ENCODE measurements at regions not wholly inside any gene's neighbourhood (a gene's known extent, or its start where the extent isn't known, plus 50 kb on each side); places are given as distances from the start of the nearest gene placed in this dataset.

GRCh38 chr1:234691567-234691966 lies 81.6 kb upstream of the IRF2BP2 start:
- H3K36me3 ChIP-seq (ENCODE audit: control insufficient read depth in 2 of 2, insufficient read depth in 2 of 2, low read length in 2 of 2), result no peaks in the 10 kb centered on the region
- no peak overlapping the region for H3K27ac ChIP-seq (ENCODE audit: low read length)
- no peaks in the 10 kb centered on the region for H3K9me3 ChIP-seq (ENCODE audit: control insufficient read depth in 2 of 2, low read length in 2 of 2)
- H3K4me3 ChIP-seq (ENCODE audit: low read length in 2 of 2), result no peak overlapping the region
- peaks cover 4% of the 10 kb centered on the region for H3K4me1 ChIP-seq (ENCODE audit: control insufficient read depth, insufficient read depth, low read length)
- no peak overlapping the region for H3K9ac ChIP-seq (ENCODE audit: low read length in 2 of 2)
- no peaks in the 10 kb centered on the region for H3K27me3 ChIP-seq (ENCODE audit: control insufficient read depth in 1 of 2, insufficient read depth in 2 of 2, low read length in 2 of 2)

GRCh38 chr1:234690872-234691271 lies 80.9 kb upstream of the IRF2BP2 start:
- Histone ChIP-seq H3K27me3 (ENCODE audit: control insufficient read depth in 1 of 2, insufficient read depth in 2 of 2, low read length in 2 of 2) (no peaks in the 10 kb centered on the region), H3K4me1 (ENCODE audit: control insufficient read depth, insufficient read depth, low read length) (peaks cover 4% of the 10 kb centered on the region), H3K4me3 (ENCODE audit: low read length in 2 of 2) (no peak overlapping the region), H3K36me3 (ENCODE audit: control insufficient read depth in 2 of 2, insufficient read depth in 2 of 2, low read length in 2 of 2) (no peaks in the 10 kb centered on the region), H3K9me3 (ENCODE audit: control insufficient read depth in 2 of 2, low read length in 2 of 2) (no peaks in the 10 kb centered on the region), H3K9ac (ENCODE audit: low read length in 2 of 2) (no peak overlapping the region), H3K27ac (ENCODE audit: low read length) (no peak overlapping the region)

- peaks cover 4% of the 10 kb centered on the region for H3K4me1 ChIP-seq (ENCODE audit: control insufficient read depth, insufficient read depth, low read length)
- H3K27ac ChIP-seq (ENCODE audit: low read length), result no peak overlapping the region
- no peak overlapping the region for H3K9ac ChIP-seq (ENCODE audit: low read length in 2 of 2)
- H3K36me3 ChIP-seq (ENCODE audit: control insufficient read depth in 2 of 2, insufficient read depth in 2 of 2, low read length in 2 of 2), result no peaks in the 10 kb centered on the region
- H3K9me3 ChIP-seq (ENCODE audit: control insufficient read depth in 2 of 2, low read length in 2 of 2), result no peaks in the 10 kb centered on the region
- H3K4me3 ChIP-seq (ENCODE audit: low read length in 2 of 2), result no peak overlapping the region
- H3K27me3 ChIP-seq (ENCODE audit: control insufficient read depth in 1 of 2, insufficient read depth in 2 of 2, low read length in 2 of 2), result no peaks in the 10 kb centered on the region
These were observed 79.3 kb upstream of the IRF2BP2 start for GRCh38 chr1:234689236-234689635.

GRCh38 chr1:234687011-234687410 lies 77.0 kb upstream of the IRF2BP2 start:
- H3K36me3 ChIP-seq (ENCODE audit: control insufficient read depth in 2 of 2, insufficient read depth in 2 of 2, low read length in 2 of 2), result no peaks in the 10 kb centered on the region
- H3K9ac ChIP-seq (ENCODE audit: low read length in 2 of 2), result no peak overlapping the region
- H3K4me3 ChIP-seq (ENCODE audit: low read length in 2 of 2), result no peak overlapping the region
- no peak overlapping the region for H3K27ac ChIP-seq (ENCODE audit: low read length)
- no peaks in the 10 kb centered on the region for H3K27me3 ChIP-seq (ENCODE audit: control insufficient read depth in 1 of 2, insufficient read depth in 2 of 2, low read length in 2 of 2)
- H3K4me1 ChIP-seq (ENCODE audit: control insufficient read depth, insufficient read depth, low read length), result peaks cover 3% of the 10 kb centered on the region
- no peaks in the 10 kb centered on the region for H3K9me3 ChIP-seq (ENCODE audit: control insufficient read depth in 2 of 2, low read length in 2 of 2)

GRCh38 chr1:234686035-234686434 lies 76.1 kb upstream of the IRF2BP2 start:
- Histone ChIP-seq H3K27ac (ENCODE audit: low read length) (no peak overlapping the region), H3K9ac (ENCODE audit: low read length in 2 of 2) (no peak overlapping the region), H3K9me3 (ENCODE audit: control insufficient read depth in 2 of 2, low read length in 2 of 2) (no peaks in the 10 kb centered on the region), H3K36me3 (ENCODE audit: control insufficient read depth in 2 of 2, insufficient read depth in 2 of 2, low read length in 2 of 2) (no peaks in the 10 kb centered on the region), H3K27me3 (ENCODE audit: control insufficient read depth in 1 of 2, insufficient read depth in 2 of 2, low read length in 2 of 2) (no peaks in the 10 kb centered on the region), H3K4me1 (ENCODE audit: control insufficient read depth, insufficient read depth, low read length) (peaks cover 3% of the 10 kb centered on the region), H3K4me3 (ENCODE audit: low read length in 2 of 2) (no peak overlapping the region)

GRCh38 chr1:234684856-234685255 lies 74.9 kb upstream of the IRF2BP2 start:
- H3K27me3 ChIP-seq (ENCODE audit: control insufficient read depth in 1 of 2, insufficient read depth in 2 of 2, low read length in 2 of 2), result no peaks in the 10 kb centered on the region
- H3K4me3 ChIP-seq (ENCODE audit: low read length in 2 of 2), result no peak overlapping the region
- no peak overlapping the region for H3K27ac ChIP-seq (ENCODE audit: low read length)
- no peaks in the 10 kb centered on the region for H3K36me3 ChIP-seq (ENCODE audit: control insufficient read depth in 2 of 2, insufficient read depth in 2 of 2, low read length in 2 of 2)
- H3K4me1 ChIP-seq (ENCODE audit: control insufficient read depth, insufficient read depth, low read length), result peaks cover 3% of the 10 kb centered on the region
- H3K9ac ChIP-seq (ENCODE audit: low read length in 2 of 2), result no peak overlapping the region
- no peaks in the 10 kb centered on the region for H3K9me3 ChIP-seq (ENCODE audit: control insufficient read depth in 2 of 2, low read length in 2 of 2)

- Histone ChIP-seq H3K27me3 (ENCODE audit: control insufficient read depth in 1 of 2, insufficient read depth in 2 of 2, low read length in 2 of 2) (no peaks in the 10 kb centered on the region), H3K4me3 (ENCODE audit: low read length in 2 of 2) (peak overlapping the region in 1 of 2 donors; percentile 47), H3K4me1 (ENCODE audit: control insufficient read depth, insufficient read depth, low read length) (peaks cover 3% of the 10 kb centered on the region), H3K9me3 (ENCODE audit: control insufficient read depth in 2 of 2, low read length in 2 of 2) (no peaks in the 10 kb centered on the region), H3K36me3 (ENCODE audit: control insufficient read depth in 2 of 2, insufficient read depth in 2 of 2, low read length in 2 of 2) (no peaks in the 10 kb centered on the region), H3K9ac (ENCODE audit: low read length in 2 of 2) (peak overlapping the region in 1 of 2 donors; percentile 35), H3K27ac (ENCODE audit: low read length) (peak overlapping the region; percentile 61)
These were observed 74.1 kb upstream of the IRF2BP2 start for GRCh38 chr1:234683861-234684632.

- Histone ChIP-seq H3K4me3 (ENCODE audit: low read length in 2 of 2) (peak overlapping the region in 1 of 2 donors; percentile 47), H3K4me1 (ENCODE audit: control insufficient read depth, insufficient read depth, low read length) (peaks cover 3% of the 10 kb centered on the region), H3K36me3 (ENCODE audit: control insufficient read depth in 2 of 2, insufficient read depth in 2 of 2, low read length in 2 of 2) (no peaks in the 10 kb centered on the region), H3K9me3 (ENCODE audit: control insufficient read depth in 2 of 2, low read length in 2 of 2) (no peaks in the 10 kb centered on the region), H3K27me3 (ENCODE audit: control insufficient read depth in 1 of 2, insufficient read depth in 2 of 2, low read length in 2 of 2) (no peaks in the 10 kb centered on the region), H3K27ac (ENCODE audit: low read length) (peak overlapping the region; percentile 61), H3K9ac (ENCODE audit: low read length in 2 of 2) (peak overlapping the region in 1 of 2 donors; percentile 35)
These were observed 73.3 kb upstream of the IRF2BP2 start for GRCh38 chr1:234683127-234683860.

GRCh38 chr1:234681990-234682389 lies 72.0 kb upstream of the IRF2BP2 start:
- Histone ChIP-seq H3K9ac (ENCODE audit: low read length in 2 of 2) (no peak overlapping the region), H3K27ac (ENCODE audit: low read length) (no peak overlapping the region), H3K9me3 (ENCODE audit: control insufficient read depth in 2 of 2, low read length in 2 of 2) (no peaks in the 10 kb centered on the region), H3K27me3 (ENCODE audit: control insufficient read depth in 1 of 2, insufficient read depth in 2 of 2, low read length in 2 of 2) (no peaks in the 10 kb centered on the region), H3K4me3 (ENCODE audit: low read length in 2 of 2) (no peak overlapping the region), H3K4me1 (ENCODE audit: control insufficient read depth, insufficient read depth, low read length) (peaks cover 3% of the 10 kb centered on the region), H3K36me3 (ENCODE audit: control insufficient read depth in 2 of 2, insufficient read depth in 2 of 2, low read length in 2 of 2) (no peaks in the 10 kb centered on the region)

- Histone ChIP-seq H3K27ac (ENCODE audit: low read length) (no peak overlapping the region), H3K27me3 (ENCODE audit: control insufficient read depth in 1 of 2, insufficient read depth in 2 of 2, low read length in 2 of 2) (no peaks in the 10 kb centered on the region), H3K4me1 (ENCODE audit: control insufficient read depth, insufficient read depth, low read length) (peaks cover 3% of the 10 kb centered on the region), H3K36me3 (ENCODE audit: control insufficient read depth in 2 of 2, insufficient read depth in 2 of 2, low read length in 2 of 2) (no peaks in the 10 kb centered on the region), H3K4me3 (ENCODE audit: low read length in 2 of 2) (no peak overlapping the region), H3K9me3 (ENCODE audit: control insufficient read depth in 2 of 2, low read length in 2 of 2) (no peaks in the 10 kb centered on the region), H3K9ac (ENCODE audit: low read length in 2 of 2) (no peak overlapping the region)
These were observed 71.1 kb upstream of the IRF2BP2 start for GRCh38 chr1:234681065-234681464.
